Colonic mucosa (tissue), 4 donors: ENCODE measurements at regions not wholly inside any gene's neighbourhood (a gene's known extent, or its start where the extent isn't known, plus 50 kb on each side); places are given as distances from the start of the nearest gene placed in this dataset.
"Not testable (repeated sequence)": the region's sequence is repeated elsewhere in the genome, so short reads cannot be mapped to it uniquely, and the experiment has no call there.

Source experiments
- DNase-seq: peaks from one replicate; pipeline ENCODE4 v3.0.0-alpha.2; 2020
- H3K27ac ChIP-seq: fragments of 200-600 bp; one replicate; pipeline ENCODE4 v1.8.0; 2021
- H3K27me3 ChIP-seq: fragments of 200-600 bp; one replicate; pipeline ENCODE4 v1.8.0; 2021
- H3K36me3 ChIP-seq: fragments of 200-600 bp; one replicate; pipeline ENCODE4 v1.8.0; 2021
- H3K4me1 ChIP-seq: fragments of 200-600 bp; one replicate; pipeline ENCODE4 v1.8.0; 2021; ENCODE audit warnings: mild to moderate bottlenecking
- H3K4me3 ChIP-seq: fragments of 200-600 bp; one replicate; pipeline ENCODE4 v1.8.0; 2021
- H3K9ac ChIP-seq, 2 donors: one replicate each; pipeline ENCODE4 v1.7.0; 2013; ENCODE audit warnings: control low read depth in 2 of 2, low read depth in 2 of 2, low read length in 2 of 2
- H3K9me3 ChIP-seq: fragments of 200-600 bp; one replicate; pipeline ENCODE4 v1.8.0; 2021
- intact Hi-C: fragments of 100-400 bp; cut with DNase I; formaldehyde crosslinking; loops from one replicate; pipeline ENCODE4 v1.14.1; 2022
- TF ChIP-seq, protein P1 (sequence below): fragments of 200-600 bp; IDR thresholded peaks from one replicate; pipeline ENCODE4 v1.8.0; 2022; ENCODE audit warnings: antibody characterized with exemption, mild to moderate bottlenecking
- donor health status: healthy.
- donor health status: DM: no; HTN: no; CAD: no.
- donor health status: DM: no; HTN: no; CAD: no.

DNA sequence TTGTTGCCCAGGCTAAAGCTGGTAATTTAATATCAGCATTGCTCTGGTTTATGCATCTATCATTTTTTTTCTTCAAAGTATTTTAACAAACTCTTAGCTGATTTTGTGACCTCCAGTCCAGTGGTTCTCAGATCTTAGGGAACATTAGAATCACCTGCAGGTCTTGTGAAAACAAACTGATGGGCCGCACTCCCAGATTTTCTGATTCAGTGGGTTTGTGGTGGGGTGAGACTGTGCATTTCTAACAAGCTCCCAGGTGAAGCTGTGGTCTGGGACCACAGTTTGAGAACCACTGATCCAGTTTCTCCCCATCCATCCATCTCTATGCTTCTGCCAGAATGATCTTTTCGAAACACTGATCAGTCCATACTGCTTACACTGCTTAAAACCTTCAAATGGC lies 305.7 kb upstream of the USP24 start:
- Histone ChIP-seq H3K9me3 (no peaks in the 10 kb centered on the region), H3K9ac (no peak overlapping the region), H3K4me3 (no peak overlapping the region), H3K27ac (no peak overlapping the region), H3K4me1 (no peaks in the 10 kb centered on the region), H3K36me3 (no peaks in the 10 kb centered on the region), H3K27me3 (no peaks in the 10 kb centered on the region)
- intact Hi-C loops, result no loop called here
- DNase-seq, result no peak
- TF ChIP-seq, protein P1, sequence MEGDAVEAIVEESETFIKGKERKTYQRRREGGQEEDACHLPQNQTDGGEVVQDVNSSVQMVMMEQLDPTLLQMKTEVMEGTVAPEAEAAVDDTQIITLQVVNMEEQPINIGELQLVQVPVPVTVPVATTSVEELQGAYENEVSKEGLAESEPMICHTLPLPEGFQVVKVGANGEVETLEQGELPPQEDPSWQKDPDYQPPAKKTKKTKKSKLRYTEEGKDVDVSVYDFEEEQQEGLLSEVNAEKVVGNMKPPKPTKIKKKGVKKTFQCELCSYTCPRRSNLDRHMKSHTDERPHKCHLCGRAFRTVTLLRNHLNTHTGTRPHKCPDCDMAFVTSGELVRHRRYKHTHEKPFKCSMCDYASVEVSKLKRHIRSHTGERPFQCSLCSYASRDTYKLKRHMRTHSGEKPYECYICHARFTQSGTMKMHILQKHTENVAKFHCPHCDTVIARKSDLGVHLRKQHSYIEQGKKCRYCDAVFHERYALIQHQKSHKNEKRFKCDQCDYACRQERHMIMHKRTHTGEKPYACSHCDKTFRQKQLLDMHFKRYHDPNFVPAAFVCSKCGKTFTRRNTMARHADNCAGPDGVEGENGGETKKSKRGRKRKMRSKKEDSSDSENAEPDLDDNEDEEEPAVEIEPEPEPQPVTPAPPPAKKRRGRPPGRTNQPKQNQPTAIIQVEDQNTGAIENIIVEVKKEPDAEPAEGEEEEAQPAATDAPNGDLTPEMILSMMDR, result no peak

DNA sequence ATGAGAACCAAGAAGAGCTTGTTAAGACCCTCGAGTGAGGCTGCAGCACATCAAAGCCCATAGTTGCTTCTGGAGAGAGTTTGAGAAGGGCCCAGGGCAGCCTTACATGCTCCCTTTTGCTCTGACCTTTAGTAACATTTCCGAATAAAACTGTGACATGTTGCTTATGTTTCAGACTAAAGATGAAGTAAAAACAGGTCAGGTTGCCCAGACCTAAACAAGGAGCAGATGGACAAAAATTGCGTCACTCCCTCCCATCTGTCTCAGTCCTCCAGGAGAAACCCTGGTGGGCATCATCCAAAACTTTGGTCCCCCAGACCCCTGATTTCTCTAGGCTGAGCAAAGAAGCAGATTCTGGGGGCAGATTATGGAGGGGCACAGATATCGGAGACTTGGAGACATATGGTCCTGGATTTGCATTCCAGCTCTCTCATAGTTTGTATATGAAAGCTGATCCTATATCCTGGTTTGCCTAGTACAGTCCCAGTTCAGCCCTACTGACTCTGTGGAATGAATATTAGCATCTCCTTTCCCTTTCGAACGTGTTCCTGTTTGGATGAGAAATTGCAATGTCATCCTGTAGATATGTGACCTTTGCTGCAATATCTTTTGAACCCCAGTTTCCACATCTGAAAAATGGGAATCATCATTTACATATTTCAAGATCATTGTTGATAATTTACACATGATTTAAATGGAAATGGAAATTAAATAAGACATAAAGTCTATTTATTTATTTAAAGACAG lies 304.9 kb upstream of the USP24 start:
- Histone ChIP-seq H3K4me3 (no peak overlapping the region), H3K27me3 (no peaks in the 10 kb centered on the region), H3K27ac (no peak overlapping the region), H3K9ac (no peak overlapping the region), H3K36me3 (no peaks in the 10 kb centered on the region), H3K4me1 (no peaks in the 10 kb centered on the region), H3K9me3 (no peaks in the 10 kb centered on the region)
- intact Hi-C loops, result no loop called here
- TF ChIP-seq, protein P1, result no peak
- no peak for DNase-seq

DNA sequence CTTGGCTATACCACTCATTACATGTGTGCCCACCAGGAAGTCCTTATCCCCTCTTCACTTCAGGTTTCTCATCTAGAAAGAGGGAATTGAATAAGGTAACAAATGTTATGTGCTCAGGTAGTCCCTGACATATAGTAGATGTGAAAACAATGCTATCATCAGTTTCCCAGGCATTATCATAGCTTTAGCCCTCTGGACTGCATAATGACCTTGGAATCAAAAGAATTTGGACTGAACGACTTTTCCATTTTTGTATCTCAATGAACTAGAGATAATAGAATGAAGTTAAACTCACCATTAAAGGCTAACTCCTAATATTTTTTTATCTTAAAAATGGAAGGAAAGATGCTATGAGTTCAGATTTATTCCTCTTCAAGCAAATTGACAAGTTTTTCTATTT lies 304.1 kb upstream of the USP24 start:
- no peak overlapping the region for H3K9ac ChIP-seq
- H3K36me3 ChIP-seq, result no peaks in the 10 kb centered on the region
- TF ChIP-seq, protein P1, result no peak
- no peak for DNase-seq
- H3K4me1 ChIP-seq, result no peaks in the 10 kb centered on the region
- intact Hi-C loops, result no loop called here
- H3K9me3 ChIP-seq, result no peaks in the 10 kb centered on the region
- H3K27ac ChIP-seq, result no peak overlapping the region
- no peak overlapping the region for H3K4me3 ChIP-seq
- no peaks in the 10 kb centered on the region for H3K27me3 ChIP-seq

DNA sequence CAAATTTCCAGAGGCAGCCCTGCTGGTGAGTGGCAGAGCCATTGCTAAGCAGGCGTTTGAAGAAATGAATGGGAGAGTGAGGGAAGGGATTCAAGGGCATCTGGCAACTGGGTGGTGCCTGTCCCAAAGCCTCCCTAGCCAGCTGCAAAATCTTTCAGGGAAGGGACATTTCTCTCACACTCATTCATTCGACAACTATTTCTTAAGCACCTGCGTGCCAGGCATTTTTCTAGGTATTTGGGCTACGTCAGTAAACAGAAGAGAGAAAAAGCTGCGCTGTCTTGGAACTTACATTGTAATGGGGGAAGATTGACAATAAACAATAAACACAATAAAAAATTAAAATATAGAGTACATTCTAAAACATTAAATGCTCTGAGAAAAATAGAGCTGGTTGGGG lies 301.9 kb upstream of the USP24 start:
- Histone ChIP-seq H3K9ac (no peak overlapping the region), H3K27me3 (no peaks in the 10 kb centered on the region), H3K27ac (no peak overlapping the region), H3K4me3 (no peak overlapping the region), H3K36me3 (no peaks in the 10 kb centered on the region), H3K4me1 (no peaks in the 10 kb centered on the region), H3K9me3 (no peaks in the 10 kb centered on the region)
- TF ChIP-seq, protein P1, result no peak
- intact Hi-C loops, result no loop called here
- DNase-seq, result no peak

DNA sequence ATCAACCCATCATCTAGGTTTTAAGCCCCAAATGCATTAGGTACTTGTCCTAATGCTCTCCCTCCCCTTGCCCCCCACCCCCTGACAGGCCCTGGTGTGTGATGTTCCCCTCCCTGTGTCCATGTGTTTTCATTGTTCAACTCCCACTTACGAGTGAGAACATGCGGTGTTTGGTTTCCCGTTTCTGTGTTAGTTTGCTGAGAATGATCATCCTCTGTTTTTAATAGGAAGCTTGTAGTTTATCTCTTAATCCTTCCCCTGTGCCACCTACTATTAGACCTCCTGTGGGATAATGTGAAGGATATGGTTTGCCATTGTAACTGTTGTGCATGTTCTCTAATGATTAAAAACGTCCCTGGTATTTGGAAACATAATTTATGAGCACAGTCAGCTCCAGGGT lies 299.4 kb upstream of the USP24 start:
- intact Hi-C loops, DNase-seq: not testable (repeated sequence)

DNA sequence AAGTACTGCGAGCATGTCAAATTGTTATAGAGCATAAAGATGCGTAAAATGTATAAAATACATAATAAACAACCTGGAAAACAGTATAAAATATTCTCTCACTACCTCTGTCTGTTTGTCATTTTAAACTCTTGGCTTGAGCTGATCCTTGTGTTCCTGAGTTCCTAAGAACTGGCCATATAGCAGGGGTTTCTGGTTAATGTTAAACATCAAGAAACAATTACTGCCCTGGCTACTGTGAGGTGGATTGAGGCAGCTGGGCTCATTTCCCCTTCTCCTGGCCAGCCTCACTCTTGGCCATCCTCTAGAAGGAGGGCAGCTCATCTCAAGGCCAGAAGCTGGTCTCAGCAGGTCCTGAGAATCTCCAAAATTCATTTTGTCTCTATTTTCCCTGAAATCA lies 297.3 kb upstream of the USP24 start:
- Histone ChIP-seq H3K27ac (no peak overlapping the region), H3K4me1 (no peaks in the 10 kb centered on the region)
- intact Hi-C loops, result no loop called here

More for the DNA sequence above, 299.4 kb upstream of the USP24 start:
- H3K4me1 ChIP-seq, H3K4me3 ChIP-seq, H3K9me3 ChIP-seq, H3K27ac ChIP-seq, H3K36me3 ChIP-seq, H3K27me3 ChIP-seq, H3K9ac ChIP-seq: not testable (repeated sequence)

More for the DNA sequence above, 297.3 kb upstream of the USP24 start:
- H3K27me3 ChIP-seq, result no peaks in the 10 kb centered on the region
- TF ChIP-seq, protein P1, result no peak
- H3K9me3 ChIP-seq, result no peaks in the 10 kb centered on the region
- no peaks in the 10 kb centered on the region for H3K36me3 ChIP-seq
- no peak for DNase-seq
- no peak overlapping the region for H3K9ac ChIP-seq
- H3K4me3 ChIP-seq, result no peak overlapping the region
